Ectodermal cell (in vitro differentiated cells): ENCODE measurements at regions not wholly inside any gene's neighbourhood (a gene's known extent, or its start where the extent isn't known, plus 50 kb on each side); places are given as distances from the start of the nearest gene placed in this dataset.
"Not testable (repeated sequence)": the region's sequence is repeated elsewhere in the genome, so short reads cannot be mapped to it uniquely, and the experiment has no call there.

Experiments used
- H3K27ac ChIP-seq: 2 replicates; pipeline ENCODE4 v1.7.0; 2013; ENCODE audit warnings: mild to moderate bottlenecking, low read depth, low read length; ENCODE audit not compliant: insufficient read depth, poor library complexity, severe bottlenecking
- H3K27me3 ChIP-seq: 2 replicates; pipeline ENCODE4 v1.7.0; 2013; ENCODE audit warnings: mild to moderate bottlenecking, low read length; ENCODE audit not compliant: insufficient read depth, control insufficient read depth, poor library complexity, severe bottlenecking
- H3K36me3 ChIP-seq: one replicate; pipeline ENCODE4 v1.7.0; 2013; ENCODE audit warnings: low read length; ENCODE audit not compliant: control insufficient read depth, insufficient read depth
- H3K4me1 ChIP-seq: one replicate; pipeline ENCODE4 v1.7.0; 2013; ENCODE audit warnings: low read length; ENCODE audit not compliant: control insufficient read depth, insufficient read depth
- H3K4me3 ChIP-seq: 2 replicates; pipeline ENCODE4 v1.7.0; 2013; ENCODE audit warnings: low read depth, low read length, control low read depth; ENCODE audit not compliant: insufficient read depth
- H3K9me3 ChIP-seq: 2 replicates; pipeline ENCODE4 v1.7.0; 2013; ENCODE audit warnings: mild to moderate bottlenecking, low read length, moderate library complexity; ENCODE audit not compliant: control insufficient read depth
- WGBS, 2 experiments: methylation state at CpG; one replicate each; pipeline ENCODE4 v1.1.7; 2013; ENCODE audit warnings: missing lambda C conversion rate in 2 of 2; 5-methylcytosine and 5-hydroxymethylcytosine counted together

GRCh38 chr16:26441178-26441577, 625.5 kb upstream of the C16orf82 start:
- no peaks in the 10 kb centered on the region for H3K4me1 ChIP-seq
- no peak overlapping the region for H3K4me3 ChIP-seq
- H3K36me3 ChIP-seq, result no peaks in the 10 kb centered on the region
- no peak overlapping the region for H3K27ac ChIP-seq
- WGBS, 2 experiments, result 82 to 87% methylated on average over 3 of the region's 3 CpGs
- no peaks in the 10 kb centered on the region for H3K9me3 ChIP-seq
- H3K27me3 ChIP-seq, result no peaks in the 10 kb centered on the region

- H3K27me3 ChIP-seq, result no peaks in the 10 kb centered on the region
- no peaks in the 10 kb centered on the region for H3K9me3 ChIP-seq
- 97% methylated on average over 2 of the region's 2 CpGs for WGBS, 2 experiments
- H3K36me3 ChIP-seq, result no peaks in the 10 kb centered on the region
- no peaks in the 10 kb centered on the region for H3K4me1 ChIP-seq
- no peak overlapping the region for H3K4me3 ChIP-seq
- H3K27ac ChIP-seq, result no peak overlapping the region
Measured at GRCh38 chr16:26442321-26442720, 624.4 kb upstream of the C16orf82 start.

- Histone ChIP-seq H3K36me3 (no peaks in the 10 kb centered on the region), H3K4me3 (no peak overlapping the region), H3K27me3 (no peaks in the 10 kb centered on the region), H3K4me1 (no peaks in the 10 kb centered on the region), H3K27ac (no peak overlapping the region), H3K9me3 (no peaks in the 10 kb centered on the region)
- 93 to 98% methylated on average over 5 of the region's 5 CpGs for WGBS, 2 experiments
Measured at GRCh38 chr16:26447570-26447969, 619.2 kb upstream of the C16orf82 start.

- WGBS, 2 experiments, result 76 to 86% methylated on average over 1 of the region's 1 CpG
- Histone ChIP-seq H3K4me3 (no peak overlapping the region), H3K27ac (no peak overlapping the region), H3K4me1 (no peaks in the 10 kb centered on the region), H3K9me3 (no peaks in the 10 kb centered on the region), H3K36me3 (no peaks in the 10 kb centered on the region), H3K27me3 (no peaks in the 10 kb centered on the region)
Measured at GRCh38 chr16:26453215-26453614, 613.5 kb upstream of the C16orf82 start.

- no peaks in the 10 kb centered on the region for H3K27me3 ChIP-seq
- H3K4me3 ChIP-seq, result no peak overlapping the region
- H3K9me3 ChIP-seq, result no peaks in the 10 kb centered on the region
- H3K4me1 ChIP-seq, result no peaks in the 10 kb centered on the region
- WGBS, 2 experiments, result 94 to 97% methylated on average over 1 of the region's 2 CpGs
- no peak overlapping the region for H3K27ac ChIP-seq
- no peaks in the 10 kb centered on the region for H3K36me3 ChIP-seq
Measured at GRCh38 chr16:26454102-26454501, 612.6 kb upstream of the C16orf82 start.

- Histone ChIP-seq H3K27ac (no peak overlapping the region), H3K4me3 (no peak overlapping the region), H3K9me3 (no peaks in the 10 kb centered on the region), H3K4me1 (no peaks in the 10 kb centered on the region), H3K36me3 (no peaks in the 10 kb centered on the region), H3K27me3 (no peaks in the 10 kb centered on the region)
- WGBS, 2 experiments, result 94% methylated on average over 8 of the region's 8 CpGs
Measured at GRCh38 chr16:26456074-26456473, 610.7 kb upstream of the C16orf82 start.

- Histone ChIP-seq H3K27ac (no peak overlapping the region), H3K9me3 (no peaks in the 10 kb centered on the region), H3K4me3 (no peak overlapping the region), H3K27me3 (no peaks in the 10 kb centered on the region), H3K4me1 (no peaks in the 10 kb centered on the region), H3K36me3 (no peaks in the 10 kb centered on the region)
- 91 to 92% methylated on average over 7 of the region's 7 CpGs for WGBS, 2 experiments
Measured at GRCh38 chr16:26457095-26457494, 609.6 kb upstream of the C16orf82 start.

GRCh38 chr16:26457882-26458281, 608.8 kb upstream of the C16orf82 start:
- no peak overlapping the region for H3K27ac ChIP-seq
- H3K4me1 ChIP-seq, result no peaks in the 10 kb centered on the region
- WGBS, 2 experiments, result 91 to 95% methylated on average over 4 of the region's 4 CpGs
- H3K36me3 ChIP-seq, result no peaks in the 10 kb centered on the region
- no peak overlapping the region for H3K4me3 ChIP-seq
- H3K9me3 ChIP-seq, result no peaks in the 10 kb centered on the region
- H3K27me3 ChIP-seq, result no peaks in the 10 kb centered on the region

- 93 to 97% methylated on average over 7 of the region's 7 CpGs for WGBS, 2 experiments
- no peak overlapping the region for H3K4me3 ChIP-seq
- H3K27me3 ChIP-seq, result no peaks in the 10 kb centered on the region
Measured at GRCh38 chr16:26464576-26465266, 602.0 kb upstream of the C16orf82 start.

GRCh38 chr16:26474405-26474804, 592.3 kb upstream of the C16orf82 start:
- not testable (repeated sequence) for H3K27ac ChIP-seq, H3K4me1 ChIP-seq, H3K9me3 ChIP-seq, H3K4me3 ChIP-seq, H3K27me3 ChIP-seq, H3K36me3 ChIP-seq
- WGBS, 2 experiments, result 92 to 95% methylated on average over 10 of the region's 10 CpGs

More at GRCh38 chr16:26464576-26465266, 602.0 kb upstream of the C16orf82 start:
- H3K9me3 ChIP-seq, result no peaks in the 10 kb centered on the region
- H3K4me1 ChIP-seq, result no peaks in the 10 kb centered on the region
- no peak overlapping the region for H3K27ac ChIP-seq
- H3K36me3 ChIP-seq, result no peaks in the 10 kb centered on the region

- 27 to 37% methylated on average over 2 of the region's 2 CpGs for WGBS, 2 experiments
- no peaks in the 10 kb centered on the region for H3K36me3 ChIP-seq
- no peaks in the 10 kb centered on the region for H3K27me3 ChIP-seq
- H3K4me1 ChIP-seq, result peaks cover 6% of the 10 kb centered on the region
- peaks cover 2% of the 10 kb centered on the region for H3K9me3 ChIP-seq
- H3K27ac ChIP-seq, result no peak overlapping the region
- H3K4me3 ChIP-seq, result no peak overlapping the region
Measured at GRCh38 chr16:26475596-26475995, 591.1 kb upstream of the C16orf82 start.
